NT2/D1 (cell line): ENCODE measurements at regions not wholly inside any gene's neighbourhood (a gene's known extent, or its start where the extent isn't known, plus 50 kb on each side); places are given as distances from the start of the nearest gene placed in this dataset.

Source experiments
- DNase-seq: peaks from one replicate; pipeline ENCODE4 v3.0.0-alpha.2; 2011; ENCODE audit warnings: low read depth, low spot score
- H3K27me3 ChIP-seq: 2 replicates; pipeline ENCODE4 v1.6.0; 2011; ENCODE audit warnings: mild to moderate bottlenecking; ENCODE audit not compliant: insufficient read length, insufficient read depth
- H3K36me3 ChIP-seq: 2 replicates; pipeline ENCODE4 v1.6.1; 2011; ENCODE audit warnings: mild to moderate bottlenecking, low read length, mixed read lengths; ENCODE audit not compliant: insufficient read depth, insufficient read length
- H3K4me1 ChIP-seq: 2 replicates; pipeline ENCODE4 v1.5.1; 2011; ENCODE audit not compliant: insufficient read depth, insufficient read length
- H3K4me3 ChIP-seq: 2 replicates; pipeline ENCODE4 v1.5.1; 2011; ENCODE audit warnings: low read depth; ENCODE audit not compliant: insufficient read length
- H3K9ac ChIP-seq: 2 replicates; pipeline ENCODE4 v1.6.0; 2011; ENCODE audit warnings: low read depth; ENCODE audit not compliant: insufficient read length
- H3K9me3 ChIP-seq: 2 replicates; pipeline ENCODE4 v1.5.1; 2011; ENCODE audit warnings: mild to moderate bottlenecking, low read length; ENCODE audit not compliant: insufficient read depth
- SUZ12 ChIP-seq: IDR thresholded peaks from 2 replicates; pipeline ENCODE4 v1.6.1; 2011; ENCODE audit not compliant: insufficient read length, insufficient read depth; ENCODE audit errors: extremely low read depth
- YY1 ChIP-seq: IDR thresholded peaks from 2 replicates; pipeline ENCODE4 v1.6.1; 2011; ENCODE audit not compliant: insufficient read length, insufficient read depth
- ZNF274 ChIP-seq: IDR thresholded peaks from 2 replicates; pipeline ENCODE4 v1.6.1; 2011; ENCODE audit warnings: mild to moderate bottlenecking, low read depth, low read length

DNA sequence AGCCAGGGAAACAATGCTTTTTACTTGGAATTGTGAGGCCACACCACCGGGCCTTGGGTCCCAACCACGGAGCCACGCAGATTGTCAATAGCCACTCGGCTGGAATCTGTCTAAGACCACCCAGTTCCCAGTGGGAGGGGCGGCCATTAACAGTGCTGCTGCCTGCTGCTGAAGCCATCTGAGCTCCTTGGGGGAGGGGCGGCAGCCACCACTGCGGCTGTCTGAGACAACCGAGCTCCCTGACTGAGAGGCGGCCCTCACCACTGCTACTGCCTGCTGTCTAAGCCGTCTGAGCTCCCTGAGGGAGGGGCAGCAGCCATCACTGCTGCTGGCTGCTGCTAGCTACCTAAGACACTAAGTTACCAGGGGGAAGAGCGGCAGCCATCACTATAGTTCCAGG, 64.3 kb downstream of the DMRTA2 start:
- H3K4me1 ChIP-seq = peaks cover 9% of the 10 kb centered on the region
- H3K9me3 ChIP-seq = no peaks in the 10 kb centered on the region
- peak overlapping the region; percentile 22 for H3K9ac ChIP-seq
- DNase-seq = peak; percentile 42
- TF ChIP-seq ZNF274 (no peak), YY1 (peak; percentile 29), SUZ12 (no peak)
- H3K4me3 ChIP-seq = no peak overlapping the region
- H3K27me3 ChIP-seq = no peaks in the 10 kb centered on the region
- H3K36me3 ChIP-seq = no peaks in the 10 kb centered on the region

DNA sequence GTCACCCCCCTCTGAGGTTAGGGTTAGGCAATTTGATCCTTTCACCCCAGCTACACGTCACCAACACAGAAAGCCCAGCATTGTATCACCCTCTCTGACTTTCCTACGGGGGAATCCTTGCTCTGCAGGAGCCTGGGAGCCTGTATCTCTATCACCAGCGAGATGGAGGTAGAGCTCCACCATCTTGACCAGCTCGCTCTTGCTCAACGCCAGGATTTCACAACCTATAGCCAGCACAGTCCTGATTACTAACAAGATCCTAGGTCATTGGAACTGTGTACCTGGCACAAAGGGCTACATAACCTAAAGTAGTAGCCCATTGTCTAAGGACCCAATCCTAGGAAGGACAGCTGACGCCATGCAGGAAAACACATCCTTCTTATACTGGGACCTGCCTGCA, 66.1 kb downstream of the DMRTA2 start:
- no peak for DNase-seq
- H3K36me3 ChIP-seq = no peaks in the 10 kb centered on the region
- H3K27me3 ChIP-seq = no peaks in the 10 kb centered on the region
- no peak overlapping the region for H3K9ac ChIP-seq
- H3K4me3 ChIP-seq = no peak overlapping the region
- TF ChIP-seq ZNF274 (no peak), YY1 (no peak), SUZ12 (no peak)
- no peaks in the 10 kb centered on the region for H3K9me3 ChIP-seq
- peaks cover 9% of the 10 kb centered on the region for H3K4me1 ChIP-seq

- DNase-seq = no peak
- no peak for TF ChIP-seq ZNF274
- no peak for TF ChIP-seq YY1
- TF ChIP-seq SUZ12 = no peak
- Histone ChIP-seq H3K9me3 (no peaks in the 10 kb centered on the region), H3K36me3 (no peaks in the 10 kb centered on the region), H3K9ac (no peak overlapping the region), H3K4me3 (no peak overlapping the region), H3K27me3 (no peaks in the 10 kb centered on the region), H3K4me1 (peaks cover 9% of the 10 kb centered on the region)
Measured at GRCh38 chr1:50354813-50355212, 68.4 kb downstream of the DMRTA2 start.

GRCh38 chr1:50352428-50352827, 70.8 kb downstream of the DMRTA2 start:
- TF ChIP-seq SUZ12 = no peak
- no peak for TF ChIP-seq ZNF274
- TF ChIP-seq YY1 = no peak
- H3K27me3 ChIP-seq = no peaks in the 10 kb centered on the region
- H3K4me1 ChIP-seq = no peaks in the 10 kb centered on the region
- no peak overlapping the region for H3K9ac ChIP-seq
- no peaks in the 10 kb centered on the region for H3K36me3 ChIP-seq
- H3K4me3 ChIP-seq = no peak overlapping the region
- DNase-seq = no peak
- H3K9me3 ChIP-seq = no peaks in the 10 kb centered on the region

DNA sequence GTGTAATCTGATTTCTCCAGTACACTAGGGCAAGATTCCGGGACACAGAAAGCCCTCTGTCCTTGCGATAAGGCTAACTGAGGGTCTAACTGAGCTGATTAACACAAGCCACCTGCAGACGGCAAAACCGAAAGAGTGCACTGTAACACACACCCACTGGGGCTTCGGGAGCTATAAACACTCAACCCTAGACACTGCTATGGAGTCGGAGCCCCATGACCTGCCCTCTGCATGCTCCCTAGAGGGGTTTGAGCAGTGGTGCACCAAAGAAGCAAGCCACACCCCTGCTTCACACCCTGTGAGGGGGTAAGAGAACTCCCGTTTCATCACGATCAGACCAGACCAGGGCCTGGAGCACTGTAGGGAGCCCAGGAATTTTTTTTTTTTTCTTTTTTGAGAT, 72.4 kb downstream of the DMRTA2 start:
- H3K9ac ChIP-seq = no peak overlapping the region
- H3K9me3 ChIP-seq = no peaks in the 10 kb centered on the region

GRCh38 chr1:50350421-50350820, 72.8 kb downstream of the DMRTA2 start:
- Histone ChIP-seq H3K9me3 (no peaks in the 10 kb centered on the region), H3K4me1 (no peaks in the 10 kb centered on the region), H3K4me3 (no peak overlapping the region), H3K9ac (no peak overlapping the region), H3K27me3 (no peaks in the 10 kb centered on the region), H3K36me3 (no peaks in the 10 kb centered on the region)
- DNase-seq = no peak
- no peak for TF ChIP-seq YY1
- no peak for TF ChIP-seq SUZ12
- TF ChIP-seq ZNF274 = no peak

More for the DNA sequence above, 72.4 kb downstream of the DMRTA2 start:
- Histone ChIP-seq H3K4me3 (no peak overlapping the region), H3K4me1 (no peaks in the 10 kb centered on the region), H3K27me3 (no peaks in the 10 kb centered on the region), H3K36me3 (no peaks in the 10 kb centered on the region)
- DNase-seq = no peak
- TF ChIP-seq SUZ12 = no peak
- no peak for TF ChIP-seq ZNF274
- no peak for TF ChIP-seq YY1

DNA sequence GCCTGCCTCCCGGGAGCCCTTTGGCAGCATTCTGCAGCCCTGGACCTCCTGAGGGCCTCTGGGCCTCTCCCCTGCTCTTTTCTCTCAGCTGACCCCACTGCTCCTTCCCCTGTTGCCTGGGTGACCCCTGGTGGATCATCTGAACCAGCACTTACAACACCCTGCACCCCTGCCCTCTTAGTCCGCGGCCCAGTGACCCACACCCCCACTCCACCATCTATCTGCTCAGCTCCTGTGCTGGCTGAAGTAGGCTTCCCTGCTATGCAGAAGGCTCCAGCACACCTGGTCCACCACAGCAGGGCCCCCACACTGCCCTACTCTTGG, 74.0 kb downstream of the DMRTA2 start:
- Histone ChIP-seq H3K4me3 (no peak overlapping the region), H3K27me3 (no peaks in the 10 kb centered on the region), H3K36me3 (no peaks in the 10 kb centered on the region), H3K4me1 (no peaks in the 10 kb centered on the region), H3K9me3 (no peaks in the 10 kb centered on the region), H3K9ac (no peak overlapping the region)
- no peak for DNase-seq
- TF ChIP-seq YY1 = no peak
- no peak for TF ChIP-seq ZNF274
- TF ChIP-seq SUZ12 = no peak
